ENCODE measurements at regions not wholly inside any gene's neighbourhood (a gene's known extent, or its start where the extent isn't known, plus 50 kb on each side); places are given as distances from the start of the nearest gene placed in this dataset.
"Not testable (repeated sequence)": the region's sequence is repeated elsewhere in the genome, so short reads cannot be mapped to it uniquely, and the experiment has no call there.

GRCh38 chr1:146883190-146883589, 54.9 kb upstream of the NBPF12 start:
- not testable (repeated sequence) for DNase-seq

- DNase-seq = not testable (repeated sequence)
These were observed 57.0 kb upstream of the NBPF12 start for GRCh38 chr1:146881096-146881495.

- not testable (repeated sequence) for DNase-seq
These were observed 74.3 kb upstream of the NBPF12 start for GRCh38 chr1:146863799-146864319.

DNA sequence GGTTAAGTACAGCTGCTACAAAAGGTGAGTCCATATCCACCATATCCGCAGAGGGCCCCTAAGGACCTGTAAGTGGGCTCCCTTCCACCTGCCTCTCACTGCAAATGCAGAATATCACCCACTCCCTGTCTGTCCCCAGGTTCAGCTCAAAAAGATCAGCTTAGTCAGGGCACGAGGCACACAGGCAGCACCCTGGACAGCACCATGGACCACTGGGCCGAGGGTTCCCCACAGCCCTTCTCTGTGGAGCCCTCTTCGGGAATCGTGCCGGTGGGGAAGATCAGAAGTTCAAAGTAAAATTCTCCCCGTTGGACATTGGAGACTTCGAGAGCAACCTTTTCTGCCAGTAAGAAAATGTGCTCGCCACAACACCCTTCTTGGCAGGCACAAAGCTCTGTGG, 85.0 kb upstream of the NBPF12 start:
- not testable (repeated sequence) for DNase-seq

DNA sequence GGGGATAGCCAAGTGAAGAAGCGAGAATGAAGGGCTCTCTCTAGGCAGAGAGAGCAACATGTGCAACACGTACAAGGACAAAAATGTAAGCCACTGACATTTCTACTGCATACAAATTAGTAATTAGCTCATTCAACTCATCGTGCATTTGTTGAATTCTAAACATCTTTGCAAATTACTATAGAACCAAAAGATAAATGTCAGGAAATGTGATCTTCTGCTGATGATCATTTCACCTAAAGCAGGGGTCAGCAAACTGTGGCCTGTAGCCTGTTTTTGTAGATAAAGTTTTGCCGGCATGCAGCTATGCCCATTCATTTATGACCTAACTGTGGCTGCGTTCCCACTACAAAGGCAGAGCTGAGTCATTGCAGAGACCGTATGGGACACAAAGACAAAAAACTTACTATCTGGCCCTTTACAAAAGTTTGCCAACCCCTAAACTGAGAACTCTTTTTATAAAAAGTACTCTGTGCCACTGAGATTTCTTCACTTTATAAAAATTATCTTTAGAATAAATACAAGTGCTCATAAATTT, 87.7 kb upstream of the NBPF12 start:
- DNase-seq = not testable (repeated sequence)

DNA sequence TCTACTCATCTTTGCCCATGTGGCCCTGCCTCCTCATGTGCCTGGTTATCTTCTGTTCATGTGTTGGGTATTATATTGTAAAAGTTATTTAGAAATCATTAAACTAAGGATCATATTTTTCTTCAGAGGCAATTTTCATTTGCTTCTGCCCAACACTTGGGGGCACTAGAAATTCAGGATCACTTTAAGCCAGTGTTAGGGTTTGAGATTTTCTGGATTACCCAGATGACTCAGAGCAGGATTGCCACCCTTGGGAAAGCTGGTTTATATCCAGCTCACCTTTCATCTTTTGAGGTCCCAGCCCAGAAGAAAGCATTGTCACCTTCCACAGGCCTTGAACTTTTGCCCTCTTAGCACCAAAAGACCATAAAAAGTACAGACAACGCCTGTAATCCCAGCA, 99.4 kb upstream of the NBPF12 start:
- DNase-seq = not testable (repeated sequence)

DNA sequence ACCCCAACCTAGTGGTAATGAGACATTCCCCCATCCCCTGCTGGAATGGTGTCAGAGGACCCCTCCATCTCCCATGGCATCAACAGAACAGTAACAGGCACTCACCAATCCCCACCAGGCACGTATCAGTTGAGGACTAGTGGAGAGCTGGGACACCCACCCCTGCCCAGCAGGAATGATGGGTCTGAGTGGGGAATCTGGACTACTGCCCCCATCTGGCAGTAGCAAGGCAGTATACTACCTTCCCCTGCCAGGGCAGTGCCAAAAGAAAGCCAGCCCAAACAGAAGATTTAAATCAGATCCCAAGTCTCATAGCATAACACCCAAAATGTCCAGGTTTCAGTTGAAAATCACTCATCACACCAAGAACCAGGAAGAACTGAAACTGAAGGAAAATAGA, 111.2 kb upstream of the NBPF12 start:
- not testable (repeated sequence) for DNase-seq

- not testable (repeated sequence) for DNase-seq
These were observed 143.9 kb upstream of the NBPF12 start for GRCh38 chr1:146794236-146794635.

- not testable (repeated sequence) for DNase-seq
These were observed 145.4 kb upstream of the NBPF12 start for GRCh38 chr1:146792725-146793124.

GRCh38 chr1:146784212-146784940, 153.7 kb upstream of the NBPF12 start:
- DNase-seq = not testable (repeated sequence)

- DNase-seq = not testable (repeated sequence)
These were observed 156.9 kb upstream of the NBPF12 start for GRCh38 chr1:146781235-146781634.

DNA sequence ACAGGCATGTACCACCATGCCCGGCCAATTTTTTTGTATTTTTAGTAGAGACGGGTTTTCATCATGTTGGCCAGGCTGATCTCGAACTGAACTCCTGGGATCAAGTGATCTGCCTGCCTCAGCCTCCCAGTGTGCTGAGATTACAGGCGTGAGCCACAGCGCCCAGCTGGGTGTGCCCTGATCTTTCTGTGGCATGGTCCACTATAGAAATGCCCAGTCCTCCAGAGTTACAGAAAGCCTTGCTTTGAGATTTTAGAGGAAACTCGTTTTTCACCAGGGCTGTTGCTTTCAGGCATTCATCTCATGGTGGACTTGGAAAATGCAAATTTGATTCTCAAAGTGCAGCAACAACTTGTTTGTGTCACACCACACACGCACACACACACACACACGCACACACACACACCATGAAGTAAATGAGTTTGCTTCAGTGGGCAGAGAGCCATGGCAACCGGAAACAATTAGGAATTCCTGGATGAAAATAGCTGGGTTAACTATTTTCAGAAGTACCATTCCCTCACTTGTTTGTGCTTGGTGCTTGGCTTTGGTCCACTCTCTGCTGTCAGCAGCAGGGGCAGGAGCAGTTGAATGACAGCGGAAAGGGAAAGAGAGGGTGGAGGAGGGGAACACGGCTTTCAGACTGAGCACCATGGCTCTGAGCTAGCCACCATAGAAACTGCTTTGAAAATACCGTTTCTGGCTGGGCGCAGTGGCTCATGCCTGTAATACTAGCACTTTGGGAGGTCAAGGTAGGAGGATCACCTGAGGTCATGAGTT, 160.1 kb upstream of the NBPF12 start:
- DNase-seq = not testable (repeated sequence)

- not testable (repeated sequence) for DNase-seq
These were observed 163.1 kb upstream of the NBPF12 start for GRCh38 chr1:146774988-146775387.

GRCh38 chr1:146774271-146774670, 163.9 kb upstream of the NBPF12 start:
- DNase-seq = not testable (repeated sequence)

DNA sequence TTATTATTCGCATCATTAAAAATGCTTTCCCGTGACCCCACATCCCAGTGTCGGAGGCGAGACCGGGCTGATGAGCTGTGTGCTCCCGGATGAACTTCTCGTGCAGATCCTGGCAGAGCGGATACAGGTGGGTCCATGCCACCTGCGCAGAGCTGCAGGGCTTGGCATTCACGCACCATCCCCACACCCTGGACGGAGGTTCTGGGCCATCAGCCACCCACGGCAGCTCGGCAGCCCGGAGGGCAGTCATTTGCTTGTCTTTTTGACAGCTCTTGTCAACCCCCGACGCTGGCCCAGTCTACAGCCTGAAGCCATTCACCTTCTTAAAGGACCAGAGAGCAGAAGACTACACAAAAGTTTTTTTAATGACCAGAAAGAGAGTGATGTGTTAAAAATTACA, 166.7 kb upstream of the NBPF12 start:
- DNase-seq = not testable (repeated sequence)

DNA sequence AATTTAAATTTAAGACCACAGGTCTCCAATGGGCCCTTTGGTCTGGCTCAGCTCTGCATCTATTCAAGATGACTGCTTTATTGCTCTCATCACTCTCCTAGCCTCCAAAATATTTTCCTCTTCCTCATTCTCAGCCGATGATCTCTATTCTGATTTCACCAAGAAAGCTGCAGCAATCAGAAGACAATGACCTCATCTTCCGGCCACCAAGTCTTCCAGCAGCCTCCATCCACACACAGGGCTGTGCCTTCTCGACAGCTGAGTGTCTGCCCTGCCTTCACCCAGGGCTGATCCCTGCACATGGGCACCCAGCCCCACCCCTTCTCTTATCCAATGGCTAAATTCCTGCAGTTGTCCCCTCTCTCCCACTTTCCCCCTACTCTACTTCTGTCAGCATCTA, 167.1 kb upstream of the NBPF12 start:
- DNase-seq = not testable (repeated sequence)

- DNase-seq = not testable (repeated sequence)
These were observed 174.9 kb upstream of the NBPF12 start for GRCh38 chr1:146763234-146763633.

DNA sequence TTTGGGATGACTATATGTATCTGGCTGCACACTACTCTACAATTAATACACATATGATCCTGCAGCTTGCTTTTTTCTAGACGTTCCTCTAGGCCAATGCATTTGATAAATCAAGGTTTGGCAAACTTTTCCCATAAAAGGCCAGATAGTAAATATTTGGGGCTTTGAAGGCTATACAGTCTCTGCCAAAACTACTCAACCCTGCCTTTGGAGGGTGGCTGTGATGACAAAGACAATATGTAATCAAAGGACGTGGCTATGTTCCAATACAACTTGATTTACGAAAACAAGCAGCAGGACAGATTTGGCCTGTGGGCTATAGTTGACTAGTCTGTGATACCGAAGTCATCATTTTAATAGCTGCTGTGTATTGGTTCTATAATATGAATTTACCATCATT, 181.3 kb upstream of the NBPF12 start:
- DNase-seq = not testable (repeated sequence)

DNA sequence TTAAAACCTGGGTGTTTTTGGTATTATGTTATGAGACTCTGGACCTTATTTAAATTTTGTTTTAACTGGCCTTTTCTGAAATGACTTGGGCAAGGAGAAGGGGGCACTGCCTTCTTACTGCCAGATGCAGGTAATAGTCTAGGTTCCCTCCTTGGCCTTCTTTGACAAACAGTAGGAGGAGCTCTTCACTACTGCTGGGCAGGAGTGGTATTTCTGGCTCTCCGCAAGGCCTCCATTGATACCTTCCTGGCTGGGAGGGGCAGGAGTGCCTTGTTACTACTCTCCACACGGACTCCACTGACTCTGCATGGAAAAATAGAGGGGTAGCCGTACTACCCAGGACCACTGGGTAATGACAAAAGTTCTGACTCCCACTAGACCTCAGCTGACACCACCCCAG, 189.4 kb upstream of the NBPF12 start:
- DNase-seq = not testable (repeated sequence)

- DNase-seq = not testable (repeated sequence)
These were observed 206.0 kb upstream of the NBPF12 start for GRCh38 chr1:146731981-146732680.

GRCh38 chr1:146729642-146730344, 208.3 kb upstream of the NBPF12 start:
- DNase-seq = not testable (repeated sequence)

- not testable (repeated sequence) for DNase-seq
These were observed 223.1 kb upstream of the NBPF12 start for GRCh38 chr1:146715054-146715453.
